ENCODE measurements at regions not wholly inside any gene's neighbourhood (a gene's known extent, or its start where the extent isn't known, plus 50 kb on each side); places are given as distances from the start of the nearest gene placed in this dataset.

DNA sequence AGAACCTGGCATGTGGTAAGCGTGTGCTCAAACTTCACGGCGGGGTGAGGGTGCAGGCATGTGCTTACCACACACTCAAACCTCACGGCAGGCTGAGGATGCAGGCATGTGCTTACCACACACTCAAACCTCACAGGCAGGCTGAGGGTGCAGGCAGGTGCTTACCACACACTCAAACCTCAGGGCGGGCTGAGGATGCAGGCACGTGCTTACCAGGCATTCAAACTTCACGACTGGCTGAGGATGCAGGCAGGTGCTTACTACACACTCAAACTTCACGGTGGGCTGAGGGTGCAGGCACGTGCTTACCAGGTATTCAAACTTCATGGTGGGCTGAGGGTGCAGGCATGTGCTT lies 105.0 kb upstream of the ALKAL2 start:
- no peak overlapping the region for H3K23ac ChIP-seq (ENCODE audit: insufficient read length)
- DNase-seq (ENCODE audit: low read depth in 1 of 2, low spot score in 2 of 2) (no peak), FAIRE-seq (no peak)
- H3K4ac ChIP-seq (replicated peaks; ENCODE audit: insufficient read length, low read depth, low read length): no peak overlapping the region
- 93% methylated on average over 9 of the region's 9 CpGs; no CpG with 5 or more reads in 1 of the 2 experiments for WGBS, 2 experiments (ENCODE audit: extremely low coverage in 1 of 2, insufficient coverage in 1 of 2, insufficient read length in 1 of 2, insufficient replicate concordance in 2 of 2, low coverage in 1 of 2, low lambda C conversion rate in 2 of 2, missing lambda C conversion rate in 1 of 2)
- no peak overlapping the region for H3K27ac ChIP-seq (ENCODE audit: low read depth, low read length)
- H3K79me1 ChIP-seq (ENCODE audit: low read depth, low read length): no peaks in the 10 kb centered on the region
- H3K56ac ChIP-seq (replicated peaks; ENCODE audit: insufficient read length, low read depth, low read length): no peak overlapping the region
- no peak overlapping the region for H2BK15ac ChIP-seq (ENCODE audit: low read length)
- no peak overlapping the region for H2BK5ac ChIP-seq (ENCODE audit: low read depth, low read length)
- no peak overlapping the region for H2BK20ac ChIP-seq (ENCODE audit: low read length)
- 0 out of 4 replicates have a peak, but pooled peaks cover 0 to 3% of the 10 kb centered on the region in 2 experiments for H3K9me3 ChIP-seq (ENCODE audit: insufficient read depth in 2 of 2, low read depth in 1 of 2, low read length in 1 of 2)
- no peak for TF ChIP-seq RAD21 (IDR thresholded peaks at IDR 0.05 in 1 of 2, conservative IDR thresholded peaks at IDR 0.05 in 1 of 2; ENCODE audit: low read depth in 2 of 2, low read length in 2 of 2)
- no peak for TF ChIP-seq RNF2 (IDR thresholded peaks at IDR 0.05; ENCODE audit: borderline replicate concordance, low read depth, low read length, missing control alignments, poor library complexity, severe bottlenecking)
- TF ChIP-seq BRCA1 (IDR thresholded peaks at IDR 0.05; ENCODE audit: low read depth, low read length): no peak
- no peak for TF ChIP-seq RXRA (IDR thresholded peaks at IDR 0.05; ENCODE audit: insufficient read depth, low read depth, low read length)
- no peak for TF ChIP-seq SAP30 (IDR thresholded peaks at IDR 0.05; ENCODE audit: insufficient read depth, insufficient replicate concordance, low read length)
- no peak for TF ChIP-seq CHD2 (IDR thresholded peaks at IDR 0.05; ENCODE audit: low read length)
- no peak for TF ChIP-seq CHD1 (IDR thresholded peaks at IDR 0.05; ENCODE audit: low read depth, low read length)
- ChIA-PET CTCF (ENCODE audit: partially characterized antibody) (interaction anchor here (0.6 to 1.3 kb wide), 3 partner anchors 11 to 850 kb away, joined by 3 to 4 read pairs (median 3); no protein-coding TSS in a partner anchor), POLR2A (ENCODE audit: partially characterized antibody) (no interaction called here)
- no peak overlapping the region for H3K4me2 ChIP-seq (ENCODE audit: insufficient read depth in 1 of 2, low read depth in 2 of 2, low read length in 2 of 2)
- H4K8ac ChIP-seq (ENCODE audit: extremely low read depth, insufficient read depth, low read length): no peak overlapping the region
- H2BK12ac ChIP-seq (ENCODE audit: low read depth, low read length): no peak overlapping the region; the same call in 1 of the 2 replicates
- H3K36me3 ChIP-seq (ENCODE audit: control insufficient read depth in 2 of 4, insufficient read depth in 4 of 4, low read length in 3 of 4): no peaks in the 10 kb centered on the region
- no peak overlapping the region for H2BK120ac ChIP-seq (replicated peaks; ENCODE audit: low read depth, low read length)
- no peaks in the 10 kb centered on the region for H3K27me3 ChIP-seq (replicated peaks in 1 of 4; ENCODE audit: control insufficient read depth in 3 of 4, extremely low read depth in 1 of 4, insufficient read depth in 3 of 4, low read length in 3 of 4)
- H3K4me3 ChIP-seq (ENCODE audit: extremely low read depth in 1 of 4, insufficient read depth in 2 of 4, low read depth in 3 of 4, low read length in 4 of 4): no peak overlapping the region
- peaks cover 0 to 1% of the 10 kb centered on the region in 2 experiments for H4K20me1 ChIP-seq (replicated peaks in 1 of 2; ENCODE audit: control insufficient read depth in 1 of 2, insufficient read depth in 2 of 2, low read length in 2 of 2)
- H2AFZ ChIP-seq (ENCODE audit: low read length): no peak overlapping the region
- H3K4me1 ChIP-seq (replicated peaks in 1 of 4; ENCODE audit: control insufficient read depth in 3 of 4, insufficient read depth in 4 of 4, low read length in 3 of 4): no peaks in the 10 kb centered on the region; a peak in 1 of 7 replicates
- H4K91ac ChIP-seq (replicated peaks; ENCODE audit: insufficient read length, low read length): no peak overlapping the region
- no peaks in the 10 kb centered on the region for H3K23me2 ChIP-seq (ENCODE audit: low read depth, low read length)
- H3K14ac ChIP-seq (ENCODE audit: insufficient read length): no peak overlapping the region
- H2AK5ac ChIP-seq (ENCODE audit: low read depth, low read length): no peak overlapping the region
- no peak overlapping the region for H3K9ac ChIP-seq (replicated peaks in 1 of 4; ENCODE audit: extremely low read depth in 1 of 4, low read depth in 3 of 4, low read length in 3 of 4)
- H3K18ac ChIP-seq (ENCODE audit: extremely low read depth, low read length): no peak overlapping the region
- H3K79me2 ChIP-seq (ENCODE audit: control insufficient read depth in 1 of 2, insufficient read depth in 2 of 2, low read length in 2 of 2): no peaks in the 10 kb centered on the region
- no peak overlapping the region for H4K5ac ChIP-seq (ENCODE audit: insufficient read length, low read depth, low read length)
